Breast epithelium (tissue), 3 donors: ENCODE measurements at regions not wholly inside any gene's neighbourhood (a gene's known extent, or its start where the extent isn't known, plus 50 kb on each side); places are given as distances from the start of the nearest gene placed in this dataset.

Source experiments
- CTCF ChIP-seq, 3 donors: fragments of 450-650 bp; IDR thresholded peaks; one replicate each; pipeline ENCODE4 v1.5.1; 2016 to 2017; ENCODE audit warnings: antibody characterized with exemption in 3 of 3, mild to moderate bottlenecking in 3 of 3, moderate library complexity in 3 of 3
- POLR2A ChIP-seq: fragments of 450-650 bp; IDR thresholded peaks from one replicate; pipeline ENCODE4 v1.6.1; 2016; ENCODE audit warnings: antibody characterized with exemption, mild to moderate bottlenecking, moderate library complexity
- POLR2AphosphoS5 ChIP-seq, 3 donors: sonication (generic); formaldehyde crosslinking; IDR thresholded peaks; one replicate each; pipeline ENCODE4 v1.6.1; 2017; ENCODE audit warnings: antibody characterized with exemption in 3 of 3

GRCh38 chr16:8452941-8453340 is 137.4 kb downstream of the TMEM114 start:
- TF ChIP-seq CTCF (IDR thresholded peaks at IDR 0.05) (no peak), POLR2AphosphoS5 (IDR thresholded peaks at IDR 0.05) (no peak), POLR2A (no peak)
